Mesendoderm (in vitro differentiated cells): ENCODE measurements at regions not wholly inside any gene's neighbourhood (a gene's known extent, or its start where the extent isn't known, plus 50 kb on each side); places are given as distances from the start of the nearest gene placed in this dataset.
"Not testable (repeated sequence)": the region's sequence is repeated elsewhere in the genome, so short reads cannot be mapped to it uniquely, and the experiment has no call there.

ENCODE experiments used
- DNase-seq: peaks from one replicate; pipeline ENCODE4 v3.0.0; 2013
- H2AK5ac ChIP-seq: 2 replicates; pipeline ENCODE4 v1.6.1; 2013; ENCODE audit warnings: low read length, inconsistent platforms
- H2BK120ac ChIP-seq: 2 replicates; pipeline ENCODE4 v1.6.1; 2013; ENCODE audit warnings: low read depth, mild to moderate bottlenecking, low read length, moderate library complexity, mixed read lengths
- H2BK15ac ChIP-seq: replicated peaks from 2 replicates; pipeline ENCODE4 v1.6.1; 2013; ENCODE audit warnings: low read depth, mild to moderate bottlenecking, moderate library complexity
- H2BK5ac ChIP-seq: 2 replicates; pipeline ENCODE4 v1.6.1; 2013; ENCODE audit warnings: low read length, inconsistent platforms
- H3K18ac ChIP-seq: 2 replicates; pipeline ENCODE4 v1.6.1; 2013; ENCODE audit warnings: mild to moderate bottlenecking, low read length, mixed read lengths
- H3K23ac ChIP-seq: one replicate; pipeline ENCODE4 v1.6.1; 2013; ENCODE audit warnings: low read length
- H3K27ac ChIP-seq: 2 replicates; pipeline ENCODE4 v1.5.1; 2013; ENCODE audit warnings: low read depth, mild to moderate bottlenecking, inconsistent platforms, low read length, moderate library complexity
- H3K27me3 ChIP-seq: 2 replicates; pipeline ENCODE4 v1.6.1; 2013; ENCODE audit warnings: low read length, control low read depth, mild to moderate bottlenecking, inconsistent platforms; ENCODE audit not compliant: insufficient read depth, poor library complexity
- H3K36me3 ChIP-seq: 2 replicates; pipeline ENCODE4 v1.6.1; 2013; ENCODE audit warnings: low read length, inconsistent platforms; ENCODE audit not compliant: control insufficient read depth, insufficient read depth
- H3K4ac ChIP-seq: one replicate; pipeline ENCODE4 v1.6.1; 2013; ENCODE audit warnings: low read depth, mild to moderate bottlenecking, low read length, moderate library complexity
- H3K4me1 ChIP-seq: 2 replicates; pipeline ENCODE4 v1.6.1; 2013; ENCODE audit warnings: low read depth, low read length, inconsistent platforms; ENCODE audit not compliant: control insufficient read depth
- H3K4me2 ChIP-seq: 2 replicates; pipeline ENCODE4 v1.6.1; 2013; ENCODE audit warnings: low read length
- H3K4me3 ChIP-seq: 2 replicates; pipeline ENCODE4 v1.5.1; 2013; ENCODE audit warnings: mild to moderate bottlenecking, low read length
- H3K56ac ChIP-seq: one replicate; pipeline ENCODE4 v1.6.1; 2013; ENCODE audit warnings: low read length
- H3K79me1 ChIP-seq: 2 replicates; pipeline ENCODE4 v1.6.1; 2013; ENCODE audit warnings: low read length, inconsistent platforms
- H3K79me2 ChIP-seq: 2 replicates; pipeline ENCODE4 v1.6.1; 2013; ENCODE audit warnings: mild to moderate bottlenecking, low read length; ENCODE audit not compliant: control insufficient read depth, insufficient read depth
- H3K9ac ChIP-seq: 2 replicates; pipeline ENCODE4 v1.6.1; 2013; ENCODE audit warnings: low read length, inconsistent platforms
- H4K5ac ChIP-seq: one replicate; pipeline ENCODE4 v1.6.1; 2013; ENCODE audit warnings: low read length
- H4K8ac ChIP-seq: one replicate; pipeline ENCODE4 v1.6.1; 2013; ENCODE audit warnings: low read depth, mild to moderate bottlenecking, control low read depth, low read length, moderate library complexity
- WGBS: extraction: QIAGEN DNeasy Blood & Tissue Kit; methylation state at CpG from one replicate; pipeline ENCODE4 v1.1.7; 2013; ENCODE audit warnings: low lambda C conversion rate, missing lambda C conversion rate; ENCODE audit not compliant: insufficient coverage; ENCODE audit errors: extremely low coverage; 5-methylcytosine and 5-hydroxymethylcytosine counted together

DNA sequence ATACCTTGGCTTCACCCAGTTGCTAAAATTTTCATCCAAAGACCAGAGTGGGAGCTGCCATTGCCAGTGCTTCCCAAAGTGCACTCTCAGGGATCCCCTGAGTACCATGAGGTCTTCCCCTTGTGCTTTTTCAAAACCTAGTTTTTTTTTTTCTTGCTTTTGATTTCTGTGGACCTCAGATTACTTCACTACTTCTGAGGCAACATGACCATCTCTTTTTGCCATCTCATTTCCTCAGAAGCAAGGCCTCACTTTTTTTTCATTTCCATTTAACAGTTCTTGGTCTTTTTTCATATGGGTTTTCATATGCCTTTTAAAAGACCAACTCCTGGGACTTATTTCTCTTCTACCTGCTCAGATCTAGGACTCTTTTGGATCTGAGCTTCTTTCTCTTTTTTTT is 64.1 kb upstream of the MMS22L start:
- Histone ChIP-seq H3K4me1 (no peaks in the 10 kb centered on the region), H3K23ac (peak overlapping the region; percentile 53), H2BK5ac (no peak overlapping the region), H3K56ac (no peak overlapping the region), H2AK5ac (no peak overlapping the region), H4K5ac (no peak overlapping the region), H3K27ac (no peak overlapping the region), H3K27me3 (no peaks in the 10 kb centered on the region), H3K4ac (no peak overlapping the region), H3K79me1 (no peaks in the 10 kb centered on the region), H4K8ac (no peak overlapping the region), H3K4me3 (no peak overlapping the region), H2BK15ac (no peak overlapping the region), H3K36me3 (no peaks in the 10 kb centered on the region), H3K79me2 (no peaks in the 10 kb centered on the region), H3K9ac (no peak overlapping the region), H3K4me2 (no peak overlapping the region), H3K18ac (no peak overlapping the region), H2BK120ac (no peak overlapping the region)
- no peak for DNase-seq

DNA sequence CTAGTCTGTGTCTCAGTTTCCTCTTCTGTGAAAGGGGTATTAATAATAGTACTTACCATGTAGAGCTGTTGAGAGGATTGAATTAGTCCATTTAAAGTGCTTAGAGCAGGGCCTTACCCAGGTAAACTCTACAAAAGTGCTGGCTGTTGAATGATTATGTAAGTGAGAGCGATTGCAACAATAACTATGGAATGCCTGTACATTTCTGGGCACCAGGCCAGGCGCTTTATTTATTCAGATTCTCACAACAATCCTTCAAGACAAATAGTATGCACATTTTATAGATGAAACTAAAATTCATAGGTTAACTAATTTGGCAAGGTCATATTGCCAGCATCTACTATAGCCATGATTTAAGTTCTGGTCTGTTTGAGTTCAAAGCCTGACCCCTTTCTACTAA is 78.3 kb upstream of the MMS22L start:
- Histone ChIP-seq H3K4ac (no peak overlapping the region), H2BK120ac (no peak overlapping the region), H2BK5ac (no peak overlapping the region), H3K4me1 (no peaks in the 10 kb centered on the region), H3K27me3 (no peaks in the 10 kb centered on the region), H2AK5ac (no peak overlapping the region), H3K27ac (no peak overlapping the region), H3K79me2 (no peaks in the 10 kb centered on the region), H3K4me2 (no peak overlapping the region), H3K9ac (no peak overlapping the region), H3K79me1 (no peaks in the 10 kb centered on the region), H3K36me3 (no peaks in the 10 kb centered on the region), H3K23ac (no peak overlapping the region), H3K4me3 (no peak overlapping the region), H4K5ac (no peak overlapping the region), H3K56ac (no peak overlapping the region), H2BK15ac (no peak overlapping the region), H4K8ac (no peak overlapping the region), H3K18ac (no peak overlapping the region)
- DNase-seq, result no peak
- WGBS, result no CpG with 5 or more reads among the region's 2 CpGs

DNA sequence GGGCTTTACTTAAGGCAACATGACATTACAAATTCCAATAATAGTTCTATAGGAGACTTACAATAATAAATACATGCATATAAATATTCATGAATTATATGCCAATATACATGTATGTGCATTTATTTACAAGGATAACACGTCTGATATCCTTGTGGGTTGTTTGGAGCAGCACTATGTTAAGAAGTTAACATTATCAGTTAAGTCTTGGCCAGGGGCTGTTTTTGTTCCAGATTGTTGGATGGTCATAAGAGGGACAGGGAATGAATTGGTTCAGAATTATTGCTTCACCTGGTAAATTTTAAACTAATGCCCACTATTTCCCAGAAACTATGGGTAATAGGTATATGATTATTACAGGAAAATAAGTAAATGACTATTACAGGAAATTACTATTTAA is 81.3 kb upstream of the MMS22L start:
- Histone ChIP-seq H3K4ac (no peak overlapping the region), H3K27me3 (no peaks in the 10 kb centered on the region), H3K23ac (no peak overlapping the region), H2BK5ac (no peak overlapping the region), H3K36me3 (no peaks in the 10 kb centered on the region), H3K9ac (no peak overlapping the region), H3K4me1 (no peaks in the 10 kb centered on the region), H3K79me1 (no peaks in the 10 kb centered on the region), H2AK5ac (no peak overlapping the region), H3K27ac (no peak overlapping the region), H2BK120ac (no peak overlapping the region), H3K18ac (no peak overlapping the region), H4K8ac (no peak overlapping the region), H3K79me2 (no peaks in the 10 kb centered on the region), H2BK15ac (no peak overlapping the region), H3K56ac (no peak overlapping the region), H3K4me2 (no peak overlapping the region), H3K4me3 (no peak overlapping the region), H4K5ac (no peak overlapping the region)
- no peak for DNase-seq
- no CpG with 5 or more reads among the region's 1 CpG for WGBS

DNA sequence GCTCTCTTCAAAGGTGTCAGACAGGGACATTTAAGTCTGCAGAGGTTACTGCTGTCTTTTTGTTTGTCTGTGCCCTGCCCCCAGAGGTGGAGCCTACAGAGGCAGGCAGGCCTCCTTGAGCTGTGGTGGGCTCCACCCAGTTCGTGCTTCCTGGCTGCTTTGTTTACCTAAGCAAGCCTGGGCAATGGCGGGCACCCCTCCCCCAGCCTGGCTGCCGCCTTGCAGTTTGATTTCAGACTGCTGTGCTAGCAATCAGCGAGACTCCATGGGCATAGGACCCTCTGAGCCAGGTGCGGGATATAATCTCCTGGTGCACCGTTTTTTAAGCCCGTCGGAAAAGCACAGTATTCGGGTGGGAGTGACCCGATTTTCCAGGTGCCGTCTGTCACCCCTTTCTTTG is 99.1 kb upstream of the MMS22L start:
- not testable (repeated sequence) for H3K56ac ChIP-seq, H3K9ac ChIP-seq, H3K4me2 ChIP-seq, H3K79me1 ChIP-seq, H2BK15ac ChIP-seq, H3K36me3 ChIP-seq, H3K79me2 ChIP-seq, H3K18ac ChIP-seq, H3K4me3 ChIP-seq, H3K27me3 ChIP-seq, H3K23ac ChIP-seq, H3K27ac ChIP-seq, H4K8ac ChIP-seq, H3K4ac ChIP-seq, H4K5ac ChIP-seq, H2AK5ac ChIP-seq, H2BK5ac ChIP-seq, H3K4me1 ChIP-seq, H2BK120ac ChIP-seq, DNase-seq
- no CpG with 5 or more reads among the region's 11 CpGs for WGBS

DNA sequence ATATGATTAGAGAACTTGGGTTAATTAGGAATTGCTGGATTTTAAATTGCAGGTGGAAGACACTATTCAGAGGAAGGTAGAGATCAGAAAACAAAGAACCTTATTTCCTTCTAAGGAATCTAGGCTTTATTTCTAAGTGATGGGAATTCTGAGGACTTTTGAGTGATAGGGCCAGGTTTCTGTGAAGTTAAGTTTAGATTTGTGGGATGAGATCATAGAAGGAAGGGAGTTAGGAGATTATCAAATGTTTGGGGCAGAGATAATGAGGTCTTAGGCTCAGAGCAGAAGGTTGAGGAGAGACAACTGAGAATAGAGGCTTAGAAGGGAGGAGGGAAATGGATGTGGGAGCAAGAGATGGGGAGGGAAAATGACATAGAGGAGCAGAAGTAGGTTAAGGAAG is 109.7 kb upstream of the MMS22L start:
- Histone ChIP-seq H2AK5ac (no peak overlapping the region), H3K4ac (no peak overlapping the region), H3K4me2 (no peak overlapping the region), H3K18ac (no peak overlapping the region), H4K5ac (no peak overlapping the region), H3K36me3 (no peaks in the 10 kb centered on the region), H3K9ac (no peak overlapping the region), H3K27me3 (no peaks in the 10 kb centered on the region), H4K8ac (no peak overlapping the region), H2BK5ac (no peak overlapping the region), H2BK15ac (no peak overlapping the region), H3K23ac (no peak overlapping the region), H3K4me1 (no peaks in the 10 kb centered on the region), H3K27ac (no peak overlapping the region), H3K4me3 (no peak overlapping the region), H3K79me2 (no peaks in the 10 kb centered on the region), H3K56ac (no peak overlapping the region), H3K79me1 (no peaks in the 10 kb centered on the region), H2BK120ac (no peak overlapping the region)
- DNase-seq, result no peak

DNA sequence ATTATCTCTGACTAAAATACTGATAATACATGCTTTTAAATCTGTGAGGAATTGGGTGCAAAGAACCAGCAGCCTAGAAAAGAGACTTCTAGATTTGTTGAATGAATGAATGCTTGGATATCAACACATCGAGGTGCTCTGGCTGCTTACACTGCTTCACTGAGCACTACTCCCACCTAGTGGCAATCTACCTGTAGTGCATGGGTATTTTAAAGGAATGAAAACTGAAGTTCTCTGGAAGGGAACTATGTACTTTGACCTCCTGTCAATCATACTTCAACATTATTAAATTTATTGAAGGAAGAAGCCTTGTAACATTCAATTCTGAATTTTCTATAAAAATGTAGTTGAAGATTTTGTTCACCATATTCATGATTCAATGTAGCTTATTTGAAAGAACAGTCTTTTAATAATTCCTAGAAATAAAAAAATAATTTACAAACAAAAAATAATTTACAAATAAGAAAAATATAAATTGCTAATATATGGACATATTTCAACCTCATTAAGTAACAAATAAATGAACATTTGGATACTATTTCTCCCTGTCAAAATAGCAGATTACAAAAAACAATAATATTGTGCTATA is 111.2 kb upstream of the MMS22L start:
- no peaks in the 10 kb centered on the region for H3K79me1 ChIP-seq
- H3K18ac ChIP-seq, result no peak overlapping the region
- no peak overlapping the region for H2AK5ac ChIP-seq
- no peak overlapping the region for H2BK15ac ChIP-seq
- H3K27ac ChIP-seq, result no peak overlapping the region
- no CpG with 5 or more reads among the region's 1 CpG for WGBS
- no peak overlapping the region for H4K5ac ChIP-seq
- H3K4ac ChIP-seq, result no peak overlapping the region
- no peak overlapping the region for H4K8ac ChIP-seq
- no peaks in the 10 kb centered on the region for H3K79me2 ChIP-seq
- H3K23ac ChIP-seq, result no peak overlapping the region
- H3K9ac ChIP-seq, result no peak overlapping the region
- H2BK5ac ChIP-seq, result no peak overlapping the region
- DNase-seq, result peak; percentile 68
- H2BK120ac ChIP-seq, result no peak overlapping the region
- H3K56ac ChIP-seq, result no peak overlapping the region
- H3K27me3 ChIP-seq, result no peaks in the 10 kb centered on the region
- no peak overlapping the region for H3K4me3 ChIP-seq
- no peak overlapping the region for H3K4me2 ChIP-seq
- no peaks in the 10 kb centered on the region for H3K36me3 ChIP-seq
- no peaks in the 10 kb centered on the region for H3K4me1 ChIP-seq
